ENCODE measurements at regions not wholly inside any gene's neighbourhood (a gene's known extent, or its start where the extent isn't known, plus 50 kb on each side); places are given as distances from the start of the nearest gene placed in this dataset. TPM values are rescaled to one million over a fixed set of nuclear protein-coding genes. Genes with fewer than 3 reads are reported as not detected.
"Not testable (repeated sequence)": the region's sequence is repeated elsewhere in the genome, so short reads cannot be mapped to it uniquely, and the experiment has no call there.

GRCh38 chr20:53645582-53645897, 51.9 kb upstream of the ZNF217 start:
- Histone ChIP-seq H3K4me3 (no peak overlapping the region), H3K4me2 (no peak overlapping the region), H3K4me1 (peaks cover 13% of the 10 kb centered on the region), H3K36me3 (no peaks in the 10 kb centered on the region), H3K27me3 (no peaks in the 10 kb centered on the region), H3F3A (ENCODE audit: low read depth) (peaks cover 4% of the 10 kb centered on the region), H3K9me3 (ENCODE audit: low read depth) (no peaks in the 10 kb centered on the region), H3K27ac (no peak overlapping the region), H3K79me2 (ENCODE audit: low read depth) (no peaks in the 10 kb centered on the region), H2AFZ (replicated peaks) (no peak overlapping the region), H3K9ac (no peak overlapping the region), H4K20me1 (ENCODE audit: low read depth) (no peaks in the 10 kb centered on the region)
- H3K9me3 Mint-ChIP-seq, result no peaks in the 10 kb centered on the region
- TF ChIP-seq, protein P1, sequence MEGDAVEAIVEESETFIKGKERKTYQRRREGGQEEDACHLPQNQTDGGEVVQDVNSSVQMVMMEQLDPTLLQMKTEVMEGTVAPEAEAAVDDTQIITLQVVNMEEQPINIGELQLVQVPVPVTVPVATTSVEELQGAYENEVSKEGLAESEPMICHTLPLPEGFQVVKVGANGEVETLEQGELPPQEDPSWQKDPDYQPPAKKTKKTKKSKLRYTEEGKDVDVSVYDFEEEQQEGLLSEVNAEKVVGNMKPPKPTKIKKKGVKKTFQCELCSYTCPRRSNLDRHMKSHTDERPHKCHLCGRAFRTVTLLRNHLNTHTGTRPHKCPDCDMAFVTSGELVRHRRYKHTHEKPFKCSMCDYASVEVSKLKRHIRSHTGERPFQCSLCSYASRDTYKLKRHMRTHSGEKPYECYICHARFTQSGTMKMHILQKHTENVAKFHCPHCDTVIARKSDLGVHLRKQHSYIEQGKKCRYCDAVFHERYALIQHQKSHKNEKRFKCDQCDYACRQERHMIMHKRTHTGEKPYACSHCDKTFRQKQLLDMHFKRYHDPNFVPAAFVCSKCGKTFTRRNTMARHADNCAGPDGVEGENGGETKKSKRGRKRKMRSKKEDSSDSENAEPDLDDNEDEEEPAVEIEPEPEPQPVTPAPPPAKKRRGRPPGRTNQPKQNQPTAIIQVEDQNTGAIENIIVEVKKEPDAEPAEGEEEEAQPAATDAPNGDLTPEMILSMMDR (IDR thresholded peaks at IDR 0.05), result no peak
- no peak for TF ChIP-seq EZH2 (IDR thresholded peaks at IDR 0.05)
- TF ChIP-seq EZH2phosphoT487 (IDR thresholded peaks at IDR 0.05), result no peak
- H3K4me3 Mint-ChIP-seq, result no peak overlapping the region
- H3K27ac Mint-ChIP-seq, result no peak overlapping the region
- H3K27me3 Mint-ChIP-seq (ENCODE audit: insufficient read depth, low read depth), result no peaks in the 10 kb centered on the region
- H3K4me1 Mint-ChIP-seq, result peaks cover 16% of the 10 kb centered on the region
- DNase-seq (ENCODE audit: low spot score), result no peak
- no peaks in the 10 kb centered on the region for H3K36me3 Mint-ChIP-seq

DNA sequence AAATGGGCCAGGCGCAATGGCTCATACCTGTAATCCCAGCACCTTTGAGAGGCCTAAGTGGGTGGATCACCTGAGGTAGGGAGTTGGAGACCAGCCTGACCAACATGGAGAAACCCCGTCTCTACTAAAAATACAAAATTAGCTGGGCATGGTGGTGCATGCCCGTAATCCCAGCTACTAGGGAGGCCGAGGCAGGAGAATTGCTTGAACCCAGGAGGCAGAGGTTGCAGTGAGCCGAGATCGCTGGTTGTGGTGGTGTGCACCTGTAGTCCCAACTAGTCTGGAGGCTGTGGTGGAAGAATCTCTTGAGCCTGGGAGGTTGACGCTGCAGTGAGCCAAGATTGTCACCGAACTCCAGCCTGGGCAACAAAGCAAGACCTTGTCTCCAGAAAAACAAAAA, 50.5 kb upstream of the ZNF217 start:
- not testable (repeated sequence) for H3K27me3 ChIP-seq; H3K36me3 ChIP-seq; H3K79me2 ChIP-seq (ENCODE audit: low read depth); H3K4me3 ChIP-seq; H3K27ac Mint-ChIP-seq; H3K27ac ChIP-seq; H3K4me3 Mint-ChIP-seq; H2AFZ ChIP-seq (replicated peaks); H3K9ac ChIP-seq; DNase-seq (ENCODE audit: low spot score); H3K27me3 Mint-ChIP-seq (ENCODE audit: insufficient read depth, low read depth); H3K9me3 Mint-ChIP-seq; H3K9me3 ChIP-seq (ENCODE audit: low read depth); H3K36me3 Mint-ChIP-seq; H4K20me1 ChIP-seq (ENCODE audit: low read depth); H3F3A ChIP-seq (ENCODE audit: low read depth); H3K4me2 ChIP-seq
- H3K4me1 Mint-ChIP-seq, result peaks cover 16% of the 10 kb centered on the region
- peaks cover 13% of the 10 kb centered on the region for H3K4me1 ChIP-seq

Small RNA genes in the stretch of these regions (small RNA-seq; reads per million reads assigned to genes)
- not detected for gene RNU7-14P

All from neural progenitor cell (in vitro differentiated cells).